ENCODE measurements at regions not wholly inside any gene's neighbourhood (a gene's known extent, or its start where the extent isn't known, plus 50 kb on each side); places are given as distances from the start of the nearest gene placed in this dataset.

GRCh38 chr14:58954052-58954451, 234.4 kb upstream of the DAAM1 start:
- ChIA-PET CTCF (no interaction called here), POLR2A (no interaction called here)
- H3K9me3 ChIP-seq (ENCODE audit: control extremely low read depth in 1 of 3, control insufficient read depth in 2 of 3, insufficient read depth in 1 of 3, low read length in 2 of 3): no peaks in the 10 kb centered on the region
- H3K79me2 ChIP-seq (ENCODE audit: control insufficient read depth, insufficient read depth, low read length): no peaks in the 10 kb centered on the region
- no peak overlapping the region for H3K4me2 ChIP-seq (replicated peaks; ENCODE audit: low read depth, low read length, poor library complexity, severe bottlenecking)
- H3K36me3 ChIP-seq (replicated peaks in 1 of 2; ENCODE audit: control extremely low read depth in 1 of 2, control insufficient read depth in 1 of 2, extremely low read depth in 1 of 2, insufficient read depth in 2 of 2, low read length in 1 of 2): no peaks in the 10 kb centered on the region
- Mint-ChIP-seq H3K9me3 (ENCODE audit: insufficient read depth) (peaks cover 2% of the 10 kb centered on the region), H3K4me1 (no peaks in the 10 kb centered on the region), H3K4me3 (no peak overlapping the region), H3K27me3 (peaks cover 17% of the 10 kb centered on the region), H3K27ac (no peak overlapping the region)
- H3K9ac ChIP-seq (ENCODE audit: low read length): no peak overlapping the region
- H3K4me1 ChIP-seq (ENCODE audit: control insufficient read depth in 2 of 2, insufficient read depth in 2 of 2, low read length in 2 of 2): no peaks in the 10 kb centered on the region
- no peaks in the 10 kb centered on the region for H4K20me1 ChIP-seq (ENCODE audit: control insufficient read depth, insufficient read depth, low read length, poor library complexity, severe bottlenecking)
- no peak for DNase-seq
- H3K4me3 ChIP-seq (ENCODE audit: control extremely low read depth in 1 of 5, extremely low read depth in 1 of 5, insufficient read depth in 1 of 5, low read depth in 2 of 5, low read length in 4 of 5): no peak overlapping the region
- TF ChIP-seq CTCF (IDR thresholded peaks at IDR 0.05) (no peak), EZH2 (IDR thresholded peaks at IDR 0.05; ENCODE audit: borderline replicate concordance, insufficient read depth, low read depth, low read length, poor library complexity, severe bottlenecking) (no peak)
- H3K27me3 ChIP-seq (replicated peaks in 1 of 4; ENCODE audit: control extremely low read depth in 1 of 4, control insufficient read depth in 3 of 4, insufficient read depth in 4 of 4, low read length in 3 of 4): no peaks in the 10 kb centered on the region
- no peak for ATAC-seq (ENCODE audit: low read depth)
- H3K27ac ChIP-seq (ENCODE audit: low read length in 2 of 2): no peak overlapping the region
- no CpG with 5 or more reads among the region's 1 CpG for WGBS (ENCODE audit: insufficient coverage)
- intact Hi-C loops (cut with micrococcal nuclease): no loop called here
- H2AFZ ChIP-seq (ENCODE audit: insufficient read depth, low read depth, low read length, poor library complexity, severe bottlenecking): no peak overlapping the region

DNA sequence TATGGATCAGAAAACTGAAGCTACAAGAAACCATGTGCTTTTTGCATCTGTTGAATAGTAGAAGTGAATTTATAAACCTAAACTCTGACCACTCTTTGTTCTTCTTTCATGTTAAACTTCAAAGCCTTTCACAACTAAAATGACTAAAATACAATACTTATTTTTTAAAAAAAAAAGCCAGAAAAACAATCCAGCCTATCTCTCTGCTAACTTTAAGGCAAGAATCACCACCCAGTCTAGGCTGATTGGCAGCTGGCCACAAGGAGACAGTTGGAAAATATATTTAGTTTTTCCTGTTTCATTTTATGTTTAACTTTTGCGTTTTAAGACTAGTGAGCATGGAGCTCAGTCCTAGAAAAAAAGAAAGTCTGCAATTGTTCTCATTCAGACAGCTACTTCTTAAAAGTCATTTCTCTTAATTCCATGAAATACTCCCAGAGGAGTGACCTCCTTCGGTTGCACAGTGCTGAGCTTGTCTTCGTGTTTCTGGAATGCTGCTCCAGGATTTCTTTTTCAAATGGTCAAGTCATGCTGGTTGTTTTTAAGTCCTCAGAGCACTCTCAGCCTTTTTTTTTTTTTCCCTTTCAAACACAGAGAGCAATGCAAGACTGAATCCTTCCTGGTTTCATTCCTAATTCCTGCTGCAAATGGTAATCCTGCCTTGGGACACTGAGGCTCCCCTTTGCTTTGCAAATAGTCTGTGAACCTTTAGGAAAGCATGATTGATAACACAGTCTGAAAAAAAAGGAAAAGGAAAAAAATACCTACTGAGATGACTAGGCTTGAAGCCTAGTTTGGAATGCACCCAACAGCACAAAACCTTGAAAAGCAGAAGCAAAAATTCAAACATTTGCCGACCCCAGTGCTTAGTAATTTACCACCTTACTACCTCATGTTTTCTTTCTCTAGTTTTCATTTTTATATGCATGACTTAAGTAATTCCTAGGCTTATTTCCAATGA, 233.3 kb upstream of the DAAM1 start:
- H3K27ac ChIP-seq (ENCODE audit: low read length in 2 of 2): no peak overlapping the region
- DNase-seq (no peak), ATAC-seq (ENCODE audit: low read depth) (no peak)
- peaks cover 2% of the 10 kb centered on the region for H3K9me3 Mint-ChIP-seq (ENCODE audit: insufficient read depth)
- peaks cover 13% of the 10 kb centered on the region for H3K27me3 Mint-ChIP-seq
- H3K4me1 Mint-ChIP-seq: no peaks in the 10 kb centered on the region
- H3K79me2 ChIP-seq (ENCODE audit: control insufficient read depth, insufficient read depth, low read length): no peaks in the 10 kb centered on the region
- no peak overlapping the region for H3K4me3 ChIP-seq (ENCODE audit: control extremely low read depth in 1 of 5, extremely low read depth in 1 of 5, insufficient read depth in 1 of 5, low read depth in 2 of 5, low read length in 4 of 5)
- no peaks in the 10 kb centered on the region for H3K27me3 ChIP-seq (replicated peaks in 1 of 4; ENCODE audit: control extremely low read depth in 1 of 4, control insufficient read depth in 3 of 4, insufficient read depth in 4 of 4, low read length in 3 of 4)
- no peak overlapping the region for H3K4me3 Mint-ChIP-seq
- H3K9ac ChIP-seq (ENCODE audit: low read length): no peak overlapping the region
- no peak overlapping the region for H2AFZ ChIP-seq (ENCODE audit: insufficient read depth, low read depth, low read length, poor library complexity, severe bottlenecking)
- H3K9me3 ChIP-seq (ENCODE audit: control extremely low read depth in 1 of 3, control insufficient read depth in 2 of 3, insufficient read depth in 1 of 3, low read length in 2 of 3): no peaks in the 10 kb centered on the region
- TF ChIP-seq CTCF (IDR thresholded peaks at IDR 0.05): no peak
- no peak for TF ChIP-seq EZH2 (IDR thresholded peaks at IDR 0.05; ENCODE audit: borderline replicate concordance, insufficient read depth, low read depth, low read length, poor library complexity, severe bottlenecking)
- CTCF ChIA-PET: no interaction called here
- H3K27ac Mint-ChIP-seq: no peak overlapping the region
- 0% methylated on average over 2 of the region's 4 CpGs for WGBS (ENCODE audit: insufficient coverage)
- H3K4me2 ChIP-seq (replicated peaks; ENCODE audit: low read depth, low read length, poor library complexity, severe bottlenecking): no peak overlapping the region
- no peaks in the 10 kb centered on the region for H3K36me3 ChIP-seq (replicated peaks in 1 of 2; ENCODE audit: control extremely low read depth in 1 of 2, control insufficient read depth in 1 of 2, extremely low read depth in 1 of 2, insufficient read depth in 2 of 2, low read length in 1 of 2)
- intact Hi-C loops (cut with micrococcal nuclease): no loop called here
- no peaks in the 10 kb centered on the region for H3K4me1 ChIP-seq (ENCODE audit: control insufficient read depth in 2 of 2, insufficient read depth in 2 of 2, low read length in 2 of 2)
- POLR2A ChIA-PET: no interaction called here
- no peaks in the 10 kb centered on the region for H4K20me1 ChIP-seq (ENCODE audit: control insufficient read depth, insufficient read depth, low read length, poor library complexity, severe bottlenecking)

Data from B cell (primary cell).